Adrenal gland (tissue), 9 donors: ENCODE measurements at regions not wholly inside any gene's neighbourhood (a gene's known extent, or its start where the extent isn't known, plus 50 kb on each side); places are given as distances from the start of the nearest gene placed in this dataset.

Experiments used
- DNase-seq, 7 donors: peaks; one replicate each; pipeline ENCODE4 v3.0.0-alpha.2; 2019 to 2020
- H3K27ac ChIP-seq, 5 donors: fragments of 200-600 bp; sonication (generic) in 4 of 5; 1 replicate in 3 of 5; 2 replicates in 2 of 5; pipeline versions ENCODE4 v1.5.1 to v1.8.0; 2016 to 2020; ENCODE audit warnings: mild to moderate bottlenecking in 1 of 5
- H3K27me3 ChIP-seq: fragments of 200-600 bp; 2 replicates; pipeline ENCODE4 v1.8.0; 2021
- H3K36me3 ChIP-seq, 2 donors: fragments of 200-600 bp; replicated peaks in 1 of 2; 1 replicate in 1 of 2; 2 replicates in 1 of 2; pipeline versions ENCODE4 v1.5.1 to v1.8.0; 2018 to 2022
- H3K4me1 ChIP-seq, 2 donors: fragments of 200-600 bp; replicated peaks in 1 of 2; 1 replicate in 1 of 2; 2 replicates in 1 of 2; pipeline versions ENCODE4 v1.5.1 to v1.8.0; 2018 to 2021
- H3K4me3 ChIP-seq, 4 donors: fragments of 200-600 bp; sonication (generic) in 3 of 4; one replicate each; pipeline ENCODE4 v1.5.1; 2016 to 2018
- H3K9me3 ChIP-seq, 3 donors: fragments of 200-600 bp; sonication (generic) in 1 of 3; replicated peaks in 1 of 3; 1 replicate in 2 of 3; 2 replicates in 1 of 3; pipeline versions ENCODE4 v1.5.1 to v1.8.0; 2016 to 2021
- CTCF ChIP-seq, 6 experiments: fragments of 450-650 bp in 4 of 6; fragments of 200-600 bp in 2 of 6; sonication (generic) in 1 of 6; IDR thresholded peaks; 1 replicate in 5 of 6; 2 replicates in 1 of 6; pipeline versions ENCODE4 v1.5.1 to v1.8.0; 2016 to 2021; ENCODE audit warnings: antibody characterized with exemption in 6 of 6, mild to moderate bottlenecking in 2 of 6, moderate library complexity in 1 of 6
- POLR2A ChIP-seq, 2 donors: fragments of 450-650 bp; IDR thresholded peaks; one replicate each; pipeline ENCODE4 v1.6.1; 2017; ENCODE audit warnings: antibody characterized with exemption in 2 of 2, mild to moderate bottlenecking in 2 of 2, moderate library complexity in 1 of 2
- WGBS, 4 donors: extraction: QIAGEN DNeasy Blood & Tissue Kit in 2 of 4; methylation state at CpG; one replicate each; pipeline versions ENCODE4 v1.1.5 to v1.1.7; 2013 to 2017; 5-methylcytosine and 5-hydroxymethylcytosine counted together
- intact Hi-C, 2 donors: fragments of 100-400 bp; cut with DNase I; formaldehyde crosslinking; loops; one replicate each; pipeline versions ENCODE4 v1.14.1 to v1.15.0; 2022 to 2023
- donor health status: healthy with polysubstance abuse.
- donor health status: Bipolar disorder and iron deficiency.
- donor health status: DM: yes; HTN: yes; CAD: no.
- donor health status: DM: no; HTN: no; CAD: no.
- donor health status: DM: no; HTN: no; CAD: no.

DNA sequence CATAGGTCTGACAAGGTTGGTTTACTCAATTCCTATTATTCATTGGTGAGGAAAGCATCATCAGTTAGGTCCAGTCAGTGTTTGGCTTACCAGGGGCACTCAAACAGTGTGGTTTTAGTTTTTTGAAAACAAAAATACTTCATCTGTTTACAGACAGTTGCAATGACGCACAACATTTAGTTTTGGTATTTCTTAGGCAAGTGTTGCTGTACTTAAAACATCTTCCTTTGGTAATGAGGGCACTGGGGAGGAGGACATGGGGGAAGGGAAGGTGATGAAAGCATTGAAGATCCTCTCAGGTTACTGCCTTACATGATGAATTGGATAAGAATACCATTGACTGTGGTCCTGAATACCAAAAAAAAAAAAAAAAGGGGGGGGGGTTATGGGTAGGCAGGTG is 93.7 kb upstream of the MAOA start:
- H3K27ac ChIP-seq = no peak overlapping the region
- no peak for DNase-seq
- no peaks in the 10 kb centered on the region for H3K9me3 ChIP-seq
- H3K4me1 ChIP-seq = no peaks in the 10 kb centered on the region
- 68 to 86% (median 76%) methylated on average over 1 of the region's 1 CpG for WGBS, 4 donors
- no peak overlapping the region for H3K4me3 ChIP-seq
- H3K27me3 ChIP-seq = peaks cover 1% of the 10 kb centered on the region
- TF ChIP-seq POLR2A (IDR thresholded peaks at IDR 0.05) = no peak
- TF ChIP-seq CTCF (IDR thresholded peaks at IDR 0.05) = no peak
- H3K36me3 ChIP-seq = no peaks in the 10 kb centered on the region
- intact Hi-C loops = loop anchor here in 1 of 2 donors (5.0 kb wide), 1 partner anchor 185 kb away; no protein-coding TSS in a partner anchor

DNA sequence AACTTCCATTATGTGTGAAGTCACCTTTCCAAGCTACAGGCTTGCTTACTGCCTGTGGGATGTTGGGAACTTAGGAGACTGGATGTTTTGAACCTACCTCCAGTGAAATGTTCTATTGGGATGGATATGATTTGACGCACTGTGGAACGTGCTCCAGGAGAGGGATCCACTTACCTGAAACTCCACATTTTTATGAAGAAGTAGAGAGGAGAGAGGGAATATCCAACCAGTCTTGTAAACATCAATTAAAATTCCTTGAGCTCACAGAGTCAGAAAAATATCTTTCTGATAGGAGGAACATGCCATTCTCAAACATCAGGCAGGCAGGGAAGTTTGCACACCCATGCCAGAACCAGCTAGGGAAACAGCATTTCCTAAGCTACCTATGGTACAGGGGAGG is 91.1 kb upstream of the MAOA start:
- H3K4me3 ChIP-seq = no peak overlapping the region
- no peaks in the 10 kb centered on the region for H3K9me3 ChIP-seq
- H3K36me3 ChIP-seq = no peaks in the 10 kb centered on the region
- intact Hi-C loops = loop anchor here in 1 of 2 donors (5.0 kb wide), 1 partner anchor 182 kb away; no protein-coding TSS in a partner anchor
- H3K27ac ChIP-seq = no peak overlapping the region
- H3K4me1 ChIP-seq = no peaks in the 10 kb centered on the region
- peaks cover 2% of the 10 kb centered on the region for H3K27me3 ChIP-seq
- WGBS, 4 donors = 78 to 92% (median 88%) methylated on average over 2 of the region's 2 CpGs
- TF ChIP-seq CTCF (IDR thresholded peaks at IDR 0.05) (no peak), POLR2A (IDR thresholded peaks at IDR 0.05) (no peak)
- no peak for DNase-seq

- DNase-seq = no peak
- intact Hi-C loops = no loop called here
- Histone ChIP-seq H3K27me3 (peaks cover 15% of the 10 kb centered on the region), H3K4me3 (no peak overlapping the region), H3K27ac (no peak overlapping the region), H3K36me3 (no peaks in the 10 kb centered on the region), H3K9me3 (no peaks in the 10 kb centered on the region), H3K4me1 (no peaks in the 10 kb centered on the region)
- no peak for TF ChIP-seq CTCF (IDR thresholded peaks at IDR 0.05)
- no peak for TF ChIP-seq POLR2A (IDR thresholded peaks at IDR 0.05)
Measured at GRCh38 chrX:43566170-43566569, 89.9 kb upstream of the MAOA start.

DNA sequence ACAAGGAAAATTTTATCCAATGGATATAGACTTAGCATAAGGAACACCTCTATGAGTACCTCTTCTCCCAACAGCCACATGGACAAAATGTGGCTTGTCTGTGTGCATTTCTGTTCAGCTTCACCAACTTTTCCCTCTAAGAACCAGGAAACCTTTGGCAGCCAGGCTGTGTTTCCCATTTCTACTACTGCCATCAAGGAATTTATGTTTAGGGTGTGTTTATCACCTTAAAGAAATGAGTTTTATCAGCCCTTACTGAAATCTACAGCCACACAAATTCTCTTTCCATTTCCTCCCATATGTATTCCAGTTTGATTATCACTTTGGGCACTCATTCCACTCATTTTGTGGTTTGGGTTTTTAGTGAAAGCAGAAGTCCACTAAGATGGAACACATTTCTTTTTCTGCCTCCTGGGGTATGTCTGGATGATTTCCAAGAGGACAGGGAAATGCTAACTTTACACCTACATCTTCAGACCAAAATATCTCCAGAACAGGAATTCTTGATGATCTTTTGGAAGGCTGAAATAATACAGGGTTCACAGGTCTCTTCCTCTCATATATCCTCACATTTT is 82.6 kb upstream of the MAOA start:
- Histone ChIP-seq H3K27ac (no peak overlapping the region), H3K27me3 (peaks cover 16% of the 10 kb centered on the region), H3K4me3 (no peak overlapping the region), H3K4me1 (no peaks in the 10 kb centered on the region), H3K9me3 (no peaks in the 10 kb centered on the region), H3K36me3 (no peaks in the 10 kb centered on the region)
- intact Hi-C loops = loop anchor here in 1 of 2 donors (10.0 kb wide), 1 partner anchor 181 kb away; no protein-coding TSS in a partner anchor
- DNase-seq = no peak
- TF ChIP-seq CTCF (IDR thresholded peaks at IDR 0.05) (no peak), POLR2A (IDR thresholded peaks at IDR 0.05) (no peak)
